Smooth muscle cell (in vitro differentiated cells): ENCODE measurements at regions not wholly inside any gene's neighbourhood (a gene's known extent, or its start where the extent isn't known, plus 50 kb on each side); places are given as distances from the start of the nearest gene placed in this dataset.

Source experiments
- DNase-seq: peaks from one replicate; lab custom pipeline; 2025; ENCODE audit not compliant: unreplicated experiment; lab: John Stamatoyannopoulos, UW
- H2AFZ ChIP-seq: fragments of 200-600 bp; sonication (generic); 2 replicates; pipeline ENCODE4 v1.6.0; 2016; ENCODE audit warnings: antibody characterized with exemption, low read depth, mild to moderate bottlenecking
- H3F3A ChIP-seq: fragments of 200-600 bp; sonication (generic); 2 replicates; pipeline ENCODE4 v1.6.0; 2017; ENCODE audit warnings: antibody characterized with exemption, low read depth
- H3K27ac ChIP-seq: fragments of 200-600 bp; sonication (generic); 2 replicates; pipeline ENCODE4 v1.5.1; 2016; ENCODE audit warnings: low read depth, mild to moderate bottlenecking
- H3K27me3 ChIP-seq: fragments of 200-600 bp; sonication (generic); 2 replicates; pipeline ENCODE4 v1.6.1; 2016; ENCODE audit warnings: low read depth, mild to moderate bottlenecking
- H3K36me3 ChIP-seq: fragments of 200-600 bp; sonication (generic); 2 replicates; pipeline ENCODE4 v1.5.1; 2016; ENCODE audit warnings: low read depth
- H3K4me1 ChIP-seq: fragments of 200-600 bp; sonication (generic); 2 replicates; pipeline ENCODE4 v1.5.1; 2016; ENCODE audit warnings: low read depth
- H3K4me2 ChIP-seq: fragments of 200-600 bp; sonication (generic); 2 replicates; pipeline ENCODE4 v1.6.0; 2016; ENCODE audit warnings: mild to moderate bottlenecking
- H3K4me3 ChIP-seq: fragments of 200-600 bp; sonication (generic); 2 replicates; pipeline ENCODE4 v1.5.1; 2016; ENCODE audit warnings: mild to moderate bottlenecking
- H3K79me2 ChIP-seq: fragments of 200-600 bp; sonication (generic); 2 replicates; pipeline ENCODE4 v1.6.0; 2016; ENCODE audit warnings: low read depth, mild to moderate bottlenecking
- H3K9ac ChIP-seq: fragments of 200-600 bp; sonication (generic); 2 replicates; pipeline ENCODE4 v1.6.0; 2016; ENCODE audit warnings: low read depth
- H3K9me3 ChIP-seq: fragments of 200-600 bp; sonication (generic); replicated peaks from 2 replicates; pipeline ENCODE4 v1.5.1; 2016; ENCODE audit warnings: low read depth
- H4K20me1 ChIP-seq: fragments of 200-600 bp; sonication (generic); 2 replicates; pipeline ENCODE4 v1.6.0; 2016; ENCODE audit warnings: low read depth
- WGBS: methylation state at CpG from one replicate; pipeline ENCODE4 v1.1.7; 2016; ENCODE audit warnings: low lambda C conversion rate; 5-methylcytosine and 5-hydroxymethylcytosine counted together
- TF ChIP-seq, protein P1 (sequence below): fragments of 200-600 bp; sonication (generic); IDR thresholded peaks from 2 replicates; pipeline ENCODE4 v1.5.1; 2017; ENCODE audit warnings: borderline replicate concordance, mild to moderate bottlenecking, antibody characterized with exemption; ENCODE audit not compliant: insufficient read depth, poor library complexity, severe bottlenecking

GRCh38 chr14:95389471-95390011, 69.8 kb upstream of the CLMN start:
- TF ChIP-seq, protein P1, sequence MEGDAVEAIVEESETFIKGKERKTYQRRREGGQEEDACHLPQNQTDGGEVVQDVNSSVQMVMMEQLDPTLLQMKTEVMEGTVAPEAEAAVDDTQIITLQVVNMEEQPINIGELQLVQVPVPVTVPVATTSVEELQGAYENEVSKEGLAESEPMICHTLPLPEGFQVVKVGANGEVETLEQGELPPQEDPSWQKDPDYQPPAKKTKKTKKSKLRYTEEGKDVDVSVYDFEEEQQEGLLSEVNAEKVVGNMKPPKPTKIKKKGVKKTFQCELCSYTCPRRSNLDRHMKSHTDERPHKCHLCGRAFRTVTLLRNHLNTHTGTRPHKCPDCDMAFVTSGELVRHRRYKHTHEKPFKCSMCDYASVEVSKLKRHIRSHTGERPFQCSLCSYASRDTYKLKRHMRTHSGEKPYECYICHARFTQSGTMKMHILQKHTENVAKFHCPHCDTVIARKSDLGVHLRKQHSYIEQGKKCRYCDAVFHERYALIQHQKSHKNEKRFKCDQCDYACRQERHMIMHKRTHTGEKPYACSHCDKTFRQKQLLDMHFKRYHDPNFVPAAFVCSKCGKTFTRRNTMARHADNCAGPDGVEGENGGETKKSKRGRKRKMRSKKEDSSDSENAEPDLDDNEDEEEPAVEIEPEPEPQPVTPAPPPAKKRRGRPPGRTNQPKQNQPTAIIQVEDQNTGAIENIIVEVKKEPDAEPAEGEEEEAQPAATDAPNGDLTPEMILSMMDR, result no peak
- WGBS, result 66% methylated on average over 9 of the region's 9 CpGs
- H3K36me3 ChIP-seq, result no peaks in the 10 kb centered on the region
- H3K79me2 ChIP-seq, result no peaks in the 10 kb centered on the region
- H3K27me3 ChIP-seq, result no peaks in the 10 kb centered on the region
- no peaks in the 10 kb centered on the region for H4K20me1 ChIP-seq
- H3K9me3 ChIP-seq, result no peaks in the 10 kb centered on the region
- no peak overlapping the region for H3K9ac ChIP-seq
- H2AFZ ChIP-seq, result no peak overlapping the region
- H3K4me2 ChIP-seq, result no peak overlapping the region
- H3K4me1 ChIP-seq, result no peaks in the 10 kb centered on the region
- no peak for DNase-seq
- no peak overlapping the region for H3K27ac ChIP-seq
- no peak overlapping the region for H3K4me3 ChIP-seq
- H3F3A ChIP-seq, result no peaks in the 10 kb centered on the region

- H3K4me2 ChIP-seq, result peak overlapping the region; percentile 31
- no peak overlapping the region for H3K9ac ChIP-seq
- TF ChIP-seq, protein P1, result no peak
- peak overlapping the region; percentile 30 for H3K27ac ChIP-seq
- H3K9me3 ChIP-seq, result no peaks in the 10 kb centered on the region
- no peaks in the 10 kb centered on the region for H3F3A ChIP-seq
- DNase-seq, result no peak
- no peaks in the 10 kb centered on the region for H3K27me3 ChIP-seq
- no peaks in the 10 kb centered on the region for H3K4me1 ChIP-seq
- H3K4me3 ChIP-seq, result no peak overlapping the region
- H4K20me1 ChIP-seq, result no peaks in the 10 kb centered on the region
- H2AFZ ChIP-seq, result no peak overlapping the region
- no peaks in the 10 kb centered on the region for H3K79me2 ChIP-seq
- H3K36me3 ChIP-seq, result no peaks in the 10 kb centered on the region
- 58% methylated on average over 4 of the region's 4 CpGs for WGBS
Observed at GRCh38 chr14:95388699-95389098, 69.0 kb upstream of the CLMN start.

- 29% methylated on average over 7 of the region's 7 CpGs for whole genome bisulfite sequencing
- H3K9me3 ChIP-seq, result no peaks in the 10 kb centered on the region
- no peaks in the 10 kb centered on the region for H3F3A ChIP-seq
Observed at GRCh38 chr14:95387826-95388445, 68.2 kb upstream of the CLMN start.

More at GRCh38 chr14:95387826-95388445, 68.2 kb upstream of the CLMN start:
- Histone ChIP-seq H4K20me1 (no peaks in the 10 kb centered on the region), H2AFZ (no peak overlapping the region), H3K9ac (no peak overlapping the region), H3K79me2 (no peaks in the 10 kb centered on the region), H3K4me3 (no peak overlapping the region), H3K27me3 (no peaks in the 10 kb centered on the region), H3K4me1 (no peaks in the 10 kb centered on the region), H3K4me2 (peak overlapping the region; percentile 31), H3K36me3 (no peaks in the 10 kb centered on the region), H3K27ac (no peak overlapping the region)
- TF ChIP-seq, protein P1, result no peak
- DNase-seq, result no peak
